Neural crest cell (in vitro differentiated cells): ENCODE measurements at regions not wholly inside any gene's neighbourhood (a gene's known extent, or its start where the extent isn't known, plus 50 kb on each side); places are given as distances from the start of the nearest gene placed in this dataset.
A peak's percentile ranks its signal among the peaks of the same experiment; 100 is the strongest.
"Not testable (repeated sequence)": the region's sequence is repeated elsewhere in the genome, so short reads cannot be mapped to it uniquely, and the experiment has no call there.

Source experiments
- DNase-seq: peaks from one replicate; pipeline ENCODE4 v3.0.0; 2021; ENCODE audit warnings: low read depth, mixed read lengths, low spot score
- H3K27ac Mint-ChIP-seq: one replicate; pipeline ENCODE4 v1.8.0; 2021; ENCODE audit warnings: mild to moderate bottlenecking, mixed read lengths; ENCODE audit not compliant: unreplicated experiment
- H3K27me3 Mint-ChIP-seq: 2 replicates; pipeline ENCODE4 v1.8.0; 2021; ENCODE audit warnings: low read depth, mild to moderate bottlenecking, mixed read lengths
- H3K36me3 Mint-ChIP-seq: 2 replicates; pipeline ENCODE4 v1.8.0; 2021; ENCODE audit warnings: low read depth, mild to moderate bottlenecking, mixed read lengths
- H3K4me1 Mint-ChIP-seq: 2 replicates; pipeline ENCODE4 v1.8.0; 2021; ENCODE audit warnings: mixed read lengths
- H3K4me3 Mint-ChIP-seq: one replicate; pipeline ENCODE4 v1.8.0; 2021; ENCODE audit warnings: mild to moderate bottlenecking, mixed read lengths
- H3K9me3 Mint-ChIP-seq: 2 replicates; pipeline ENCODE4 v1.8.0; 2021; ENCODE audit warnings: mixed read lengths
- CTCF ChIP-seq: fragments of 200-600 bp; sonication (generic); conservative IDR thresholded peaks from 2 replicates; pipeline ENCODE4 v1.5.0; 2021; ENCODE audit warnings: antibody characterized with exemption, mild to moderate bottlenecking

- Mint-ChIP-seq H3K4me1 (no peaks in the 10 kb centered on the region), H3K9me3 (peaks cover 13% of the 10 kb centered on the region), H3K4me3 (no peak overlapping the region), H3K36me3 (peaks cover 17% of the 10 kb centered on the region), H3K27me3 (no peaks in the 10 kb centered on the region), H3K27ac (no peak overlapping the region)
- TF ChIP-seq CTCF: peak; percentile 66
- DNase-seq: peak; percentile 21
These were observed 82.9 kb downstream of the LAS1L start for GRCh38 chrX:65451663-65452062.

- no peak for TF ChIP-seq CTCF
- DNase-seq: no peak
- peaks cover 4% of the 10 kb centered on the region for H3K9me3 Mint-ChIP-seq
- H3K27ac Mint-ChIP-seq: no peak overlapping the region
- no peaks in the 10 kb centered on the region for H3K27me3 Mint-ChIP-seq
- H3K4me1 Mint-ChIP-seq: no peaks in the 10 kb centered on the region
- no peak overlapping the region for H3K4me3 Mint-ChIP-seq
- H3K36me3 Mint-ChIP-seq: no peaks in the 10 kb centered on the region
These were observed 114.4 kb downstream of the LAS1L start for GRCh38 chrX:65420154-65420553.

- H3K27ac Mint-ChIP-seq, DNase-seq, H3K4me3 Mint-ChIP-seq, H3K27me3 Mint-ChIP-seq, H3K4me1 Mint-ChIP-seq: not testable (repeated sequence)
- Mint-ChIP-seq H3K9me3 (peaks cover 13% of the 10 kb centered on the region), H3K36me3 (peaks cover 17% of the 10 kb centered on the region)
These were observed 126.9 kb downstream of the LAS1L start for GRCh38 chrX:65407662-65408061.

- H3K27me3 Mint-ChIP-seq: no peaks in the 10 kb centered on the region
- no peak for TF ChIP-seq CTCF
- H3K9me3 Mint-ChIP-seq: peaks cover 13% of the 10 kb centered on the region
- H3K27ac Mint-ChIP-seq: no peak overlapping the region
- no peak for DNase-seq
- H3K4me3 Mint-ChIP-seq: no peak overlapping the region
- no peaks in the 10 kb centered on the region for H3K4me1 Mint-ChIP-seq
- peaks cover 18% of the 10 kb centered on the region for H3K36me3 Mint-ChIP-seq
These were observed 127.4 kb downstream of the LAS1L start for GRCh38 chrX:65407157-65407626.

- H3K9me3 Mint-ChIP-seq: peaks cover 10% of the 10 kb centered on the region
- no peak overlapping the region for H3K27ac Mint-ChIP-seq
- H3K27me3 Mint-ChIP-seq: no peaks in the 10 kb centered on the region
- H3K4me3 Mint-ChIP-seq: no peak overlapping the region
- H3K36me3 Mint-ChIP-seq: peaks cover 15% of the 10 kb centered on the region
- no peaks in the 10 kb centered on the region for H3K4me1 Mint-ChIP-seq
- no peak for TF ChIP-seq CTCF
- DNase-seq: no peak
These were observed 128.1 kb downstream of the LAS1L start for GRCh38 chrX:65406532-65406931.

- Mint-ChIP-seq H3K4me1 (no peaks in the 10 kb centered on the region), H3K9me3 (peaks cover 13% of the 10 kb centered on the region), H3K36me3 (peaks cover 11% of the 10 kb centered on the region), H3K27ac (no peak overlapping the region), H3K4me3 (no peak overlapping the region), H3K27me3 (no peaks in the 10 kb centered on the region)
- TF ChIP-seq CTCF: no peak
- no peak for DNase-seq
These were observed 142.3 kb downstream of the LAS1L start for GRCh38 chrX:65392284-65392683.

GRCh38 chrX:65389120-65389519 is 145.5 kb downstream of the LAS1L start:
- not testable (repeated sequence) for H3K27ac Mint-ChIP-seq, H3K4me1 Mint-ChIP-seq, H3K27me3 Mint-ChIP-seq, DNase-seq, H3K4me3 Mint-ChIP-seq, H3K9me3 Mint-ChIP-seq
- peaks cover 11% of the 10 kb centered on the region for H3K36me3 Mint-ChIP-seq
